GM23338 (cell line): ENCODE measurements at regions not wholly inside any gene's neighbourhood (a gene's known extent, or its start where the extent isn't known, plus 50 kb on each side); places are given as distances from the start of the nearest gene placed in this dataset.

Experiments used
- ATAC-seq: fragments of 200-7000 bp; cut with Tn5 transposase; 3 replicates; pipeline ENCODE4 v1.9.1; 2020
- DNase-seq: peaks from one replicate; pipeline ENCODE4 v3.0.0-alpha.2; 2015; ENCODE audit warnings: low spot score
- H2AFZ ChIP-seq: fragments of 200-600 bp; sonication (generic); 2 replicates; pipeline ENCODE4 v1.8.0; 2016; ENCODE audit warnings: antibody characterized with exemption, mild to moderate bottlenecking, moderate library complexity
- H3F3A ChIP-seq: fragments of 200-600 bp; sonication (generic); replicated peaks from 2 replicates; pipeline ENCODE4 v1.8.0; 2017; ENCODE audit warnings: antibody characterized with exemption, mixed run types, low read depth
- H3K27ac ChIP-seq: fragments of 200-600 bp; sonication (generic); 2 replicates; pipeline ENCODE4 v1.6.1; 2016; ENCODE audit warnings: low read depth
- H3K27me3 ChIP-seq: fragments of 200-600 bp; sonication (generic); 2 replicates; pipeline ENCODE4 v1.8.0; 2016; ENCODE audit warnings: mild to moderate bottlenecking, mixed run types, moderate library complexity; ENCODE audit not compliant: insufficient read depth
- H3K36me3 ChIP-seq: fragments of 200-600 bp; sonication (generic); 2 replicates; pipeline ENCODE4 v1.8.0; 2016; ENCODE audit warnings: mild to moderate bottlenecking; ENCODE audit not compliant: insufficient read depth
- H3K4me1 ChIP-seq: fragments of 200-600 bp; sonication (generic); 2 replicates; pipeline ENCODE4 v1.8.0; 2016; ENCODE audit warnings: mild to moderate bottlenecking, moderate library complexity; ENCODE audit not compliant: insufficient read depth
- H3K4me2 ChIP-seq: fragments of 200-600 bp; sonication (generic); 2 replicates; pipeline ENCODE4 v1.7.1; 2017; ENCODE audit warnings: mixed run types
- H3K4me3 ChIP-seq: fragments of 200-600 bp; sonication (generic); 2 replicates; pipeline ENCODE4 v1.6.1; 2016; ENCODE audit warnings: mixed run types
- H3K79me2 ChIP-seq: fragments of 200-600 bp; sonication (generic); replicated peaks from 2 replicates; pipeline ENCODE4 v1.8.0; 2017; ENCODE audit warnings: mild to moderate bottlenecking; ENCODE audit not compliant: insufficient read depth
- H3K9me2 ChIP-seq: fragments of 200-600 bp; sonication (generic); 2 replicates; pipeline ENCODE4 v1.8.0; 2017; ENCODE audit not compliant: insufficient read depth
- H4K20me1 ChIP-seq: fragments of 200-600 bp; sonication (generic); replicated peaks from 2 replicates; pipeline ENCODE4 v1.8.0; 2017; ENCODE audit warnings: mild to moderate bottlenecking; ENCODE audit not compliant: insufficient read depth
- H3K27ac Mint-ChIP-seq: 2 replicates; pipeline ENCODE4 v1.8.0; 2020; ENCODE audit warnings: inconsistent platforms, mild to moderate bottlenecking, moderate library complexity, mixed read lengths
- H3K27me3 Mint-ChIP-seq: 3 replicates; pipeline ENCODE4 v1.8.0; 2022; ENCODE audit warnings: low read depth, mild to moderate bottlenecking, moderate library complexity, mixed read lengths, inconsistent platforms; ENCODE audit not compliant: insufficient read depth, poor library complexity
- H3K36me3 Mint-ChIP-seq: 3 replicates; pipeline ENCODE4 v1.8.0; 2021; ENCODE audit warnings: low read depth, mild to moderate bottlenecking, inconsistent platforms, moderate library complexity, mixed read lengths
- H3K4me1 Mint-ChIP-seq: 3 replicates; pipeline ENCODE4 v1.8.0; 2020; ENCODE audit warnings: mild to moderate bottlenecking, inconsistent platforms, mixed read lengths
- H3K4me3 Mint-ChIP-seq: 3 replicates; pipeline ENCODE4 v1.8.0; 2021; ENCODE audit warnings: moderate library complexity, mild to moderate bottlenecking, inconsistent platforms, mixed read lengths
- H3K9me3 Mint-ChIP-seq: 3 replicates; pipeline ENCODE4 v1.8.0; 2020; ENCODE audit warnings: moderate library complexity, mild to moderate bottlenecking, inconsistent platforms, mixed read lengths
- EZH2 ChIP-seq: fragments of 200-600 bp; sonication (generic); IDR thresholded peaks from one replicate; pipeline ENCODE4 v1.8.0; 2017; ENCODE audit warnings: antibody characterized with exemption, mild to moderate bottlenecking, low read depth; ENCODE audit not compliant: unreplicated experiment
- EZH2phosphoT487 ChIP-seq: fragments of 200-600 bp; sonication (generic); IDR thresholded peaks from one replicate; pipeline ENCODE4 v1.8.1; 2018; ENCODE audit warnings: antibody characterized with exemption; ENCODE audit not compliant: unreplicated experiment
- JUNB ChIP-seq: IDR thresholded peaks from one replicate; pipeline ENCODE4 v1.6.1; 2016; ENCODE audit warnings: antibody characterized with exemption; ENCODE audit not compliant: unreplicated experiment
- POLR2AphosphoS5 ChIP-seq: IDR thresholded peaks from 2 replicates; pipeline ENCODE4 v1.6.1; 2016; ENCODE audit warnings: antibody characterized with exemption, low read depth
- STAT1 ChIP-seq: IDR thresholded peaks from one replicate; pipeline ENCODE4 v1.6.1; 2016; ENCODE audit warnings: antibody characterized with exemption; ENCODE audit not compliant: unreplicated experiment
- ZNF114 ChIP-seq: fragments of 250-450 bp; sonication (Bioruptor Pico); IDR thresholded peaks from 2 replicates; pipeline ENCODE4 v1.5.0; 2020; ENCODE audit warnings: mild to moderate bottlenecking, moderate library complexity
- ZNF331 ChIP-seq: fragments of 250-450 bp; sonication (Bioruptor Pico); IDR thresholded peaks from 2 replicates; pipeline ENCODE4 v1.5.0; 2020; ENCODE audit warnings: low read depth, mild to moderate bottlenecking, moderate library complexity
- TF ChIP-seq, protein P1 (sequence below): IDR thresholded peaks from 2 replicates; pipeline ENCODE4 v1.6.1; 2016; ENCODE audit warnings: antibody characterized with exemption
- TF ChIP-seq, protein P2 (sequence below): IDR thresholded peaks from one replicate; pipeline ENCODE4 v1.6.1; 2018; ENCODE audit warnings: antibody characterized with exemption; ENCODE audit not compliant: unreplicated experiment
- TF ChIP-seq, protein P3 (sequence below), 2 experiments: fragments of 200-600 bp in 1 of 2; sonication (generic) in 1 of 2; conservative IDR thresholded peaks; 2 replicates each; pipeline versions ENCODE4 v1.5.1 to v1.6.1; 2016 to 2017; ENCODE audit warnings: antibody characterized with exemption in 2 of 2, low read depth in 2 of 2, mild to moderate bottlenecking in 2 of 2, moderate library complexity in 1 of 2

DNA sequence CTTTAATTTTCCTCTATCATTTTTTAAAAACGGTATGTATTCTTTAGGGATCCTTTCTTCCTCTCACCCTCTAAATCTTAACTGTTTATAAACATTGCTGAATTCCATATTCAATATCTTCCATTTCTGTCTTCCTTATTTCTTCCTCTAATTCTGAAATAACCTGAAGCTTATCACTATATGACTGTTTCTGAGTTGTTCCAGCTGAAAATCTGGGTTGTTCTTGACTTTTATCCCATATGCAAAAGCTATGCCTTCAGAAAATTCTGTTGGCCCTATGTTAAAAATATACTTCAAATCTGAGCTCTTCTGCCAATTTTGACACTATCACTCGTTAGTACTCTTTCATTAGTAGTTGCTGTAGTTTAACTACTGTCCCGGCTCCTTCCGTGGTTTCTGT lies 970.3 kb downstream of the BCL11B start:
- H3K27ac Mint-ChIP-seq: no peak overlapping the region
- no peak overlapping the region for H3K27ac ChIP-seq
- H3K4me1 Mint-ChIP-seq: no peaks in the 10 kb centered on the region; the same call in 2 of the 3 replicates
- H3K36me3 ChIP-seq: no peaks in the 10 kb centered on the region
- TF ChIP-seq, protein P1, sequence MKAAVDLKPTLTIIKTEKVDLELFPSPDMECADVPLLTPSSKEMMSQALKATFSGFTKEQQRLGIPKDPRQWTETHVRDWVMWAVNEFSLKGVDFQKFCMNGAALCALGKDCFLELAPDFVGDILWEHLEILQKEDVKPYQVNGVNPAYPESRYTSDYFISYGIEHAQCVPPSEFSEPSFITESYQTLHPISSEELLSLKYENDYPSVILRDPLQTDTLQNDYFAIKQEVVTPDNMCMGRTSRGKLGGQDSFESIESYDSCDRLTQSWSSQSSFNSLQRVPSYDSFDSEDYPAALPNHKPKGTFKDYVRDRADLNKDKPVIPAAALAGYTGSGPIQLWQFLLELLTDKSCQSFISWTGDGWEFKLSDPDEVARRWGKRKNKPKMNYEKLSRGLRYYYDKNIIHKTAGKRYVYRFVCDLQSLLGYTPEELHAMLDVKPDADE: no peak
- no peak for TF ChIP-seq EZH2
- no peak for TF ChIP-seq STAT1
- no peak for TF ChIP-seq EZH2phosphoT487
- TF ChIP-seq, protein P2, sequence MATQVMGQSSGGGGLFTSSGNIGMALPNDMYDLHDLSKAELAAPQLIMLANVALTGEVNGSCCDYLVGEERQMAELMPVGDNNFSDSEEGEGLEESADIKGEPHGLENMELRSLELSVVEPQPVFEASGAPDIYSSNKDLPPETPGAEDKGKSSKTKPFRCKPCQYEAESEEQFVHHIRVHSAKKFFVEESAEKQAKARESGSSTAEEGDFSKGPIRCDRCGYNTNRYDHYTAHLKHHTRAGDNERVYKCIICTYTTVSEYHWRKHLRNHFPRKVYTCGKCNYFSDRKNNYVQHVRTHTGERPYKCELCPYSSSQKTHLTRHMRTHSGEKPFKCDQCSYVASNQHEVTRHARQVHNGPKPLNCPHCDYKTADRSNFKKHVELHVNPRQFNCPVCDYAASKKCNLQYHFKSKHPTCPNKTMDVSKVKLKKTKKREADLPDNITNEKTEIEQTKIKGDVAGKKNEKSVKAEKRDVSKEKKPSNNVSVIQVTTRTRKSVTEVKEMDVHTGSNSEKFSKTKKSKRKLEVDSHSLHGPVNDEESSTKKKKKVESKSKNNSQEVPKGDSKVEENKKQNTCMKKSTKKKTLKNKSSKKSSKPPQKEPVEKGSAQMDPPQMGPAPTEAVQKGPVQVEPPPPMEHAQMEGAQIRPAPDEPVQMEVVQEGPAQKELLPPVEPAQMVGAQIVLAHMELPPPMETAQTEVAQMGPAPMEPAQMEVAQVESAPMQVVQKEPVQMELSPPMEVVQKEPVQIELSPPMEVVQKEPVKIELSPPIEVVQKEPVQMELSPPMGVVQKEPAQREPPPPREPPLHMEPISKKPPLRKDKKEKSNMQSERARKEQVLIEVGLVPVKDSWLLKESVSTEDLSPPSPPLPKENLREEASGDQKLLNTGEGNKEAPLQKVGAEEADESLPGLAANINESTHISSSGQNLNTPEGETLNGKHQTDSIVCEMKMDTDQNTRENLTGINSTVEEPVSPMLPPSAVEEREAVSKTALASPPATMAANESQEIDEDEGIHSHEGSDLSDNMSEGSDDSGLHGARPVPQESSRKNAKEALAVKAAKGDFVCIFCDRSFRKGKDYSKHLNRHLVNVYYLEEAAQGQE: no peak
- no peak for TF ChIP-seq ZNF331 (CRISPR knock-in tag)
- no peak for TF ChIP-seq POLR2AphosphoS5
- no peak for TF ChIP-seq JUNB
- no peak for DNase-seq
- H2AFZ ChIP-seq: no peak overlapping the region
- no peaks in the 10 kb centered on the region for H3K4me1 ChIP-seq
- no peaks in the 10 kb centered on the region for H3K79me2 ChIP-seq
- H3F3A ChIP-seq: no peaks in the 10 kb centered on the region
- H3K36me3 Mint-ChIP-seq: no peaks in the 10 kb centered on the region; the same call in 2 of the 3 replicates
- H3K4me2 ChIP-seq: no peak overlapping the region
- 0 out of 3 replicates have a peak, but pooled peaks cover 4% of the 10 kb centered on the region for H3K9me3 Mint-ChIP-seq
- no peak overlapping the region for H3K4me3 ChIP-seq
- H3K9me2 ChIP-seq: 0 out of 2 replicates have a peak, but pooled peaks cover 1% of the 10 kb centered on the region
- ATAC-seq: no peak
- H3K4me3 Mint-ChIP-seq: no peak overlapping the region
- no peaks in the 10 kb centered on the region for H3K27me3 ChIP-seq
- H3K27me3 Mint-ChIP-seq: no peaks in the 10 kb centered on the region
- no peaks in the 10 kb centered on the region for H4K20me1 ChIP-seq

DNA sequence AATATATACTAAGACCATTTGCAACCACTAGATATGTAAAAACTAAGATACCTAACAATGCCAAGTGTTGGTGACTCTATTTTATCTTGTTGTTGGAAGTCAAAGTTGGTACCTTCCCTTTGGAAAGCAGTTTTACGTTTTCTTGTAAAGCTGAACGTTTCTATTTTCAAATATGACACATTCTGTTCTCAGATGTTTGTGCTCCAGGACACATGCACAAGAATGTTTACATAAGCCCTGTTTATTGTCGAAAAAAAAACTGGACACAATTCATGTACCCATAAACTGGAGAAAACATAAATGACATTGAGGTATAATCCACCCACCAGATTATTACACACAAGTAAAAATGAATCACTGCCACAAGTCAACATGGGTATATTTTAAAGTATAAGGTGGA lies 967.4 kb downstream of the BCL11B start:
- H3F3A ChIP-seq: no peaks in the 10 kb centered on the region
- ATAC-seq (no peak), DNase-seq (no peak)
- H3K4me3 Mint-ChIP-seq: no peak overlapping the region
- no peaks in the 10 kb centered on the region for H3K36me3 ChIP-seq
- H3K4me3 ChIP-seq: no peak overlapping the region
- H3K27ac ChIP-seq: no peak overlapping the region
- no peak overlapping the region for H3K4me2 ChIP-seq
- H2AFZ ChIP-seq: no peak overlapping the region
- no peaks in the 10 kb centered on the region for H3K4me1 Mint-ChIP-seq
- 0 out of 3 replicates have a peak, but pooled peaks cover 4% of the 10 kb centered on the region for H3K9me3 Mint-ChIP-seq
- H3K9me2 ChIP-seq: 0 out of 2 replicates have a peak, but pooled peaks cover 3% of the 10 kb centered on the region
- H3K36me3 Mint-ChIP-seq: no peaks in the 10 kb centered on the region; the same call in 2 of the 3 replicates
- H3K27me3 Mint-ChIP-seq: peaks cover 5% of the 10 kb centered on the region
- H3K27ac Mint-ChIP-seq: no peak overlapping the region
- H3K79me2 ChIP-seq: no peaks in the 10 kb centered on the region
- H4K20me1 ChIP-seq: no peaks in the 10 kb centered on the region
- H3K27me3 ChIP-seq: no peaks in the 10 kb centered on the region
- no peaks in the 10 kb centered on the region for H3K4me1 ChIP-seq
- no peak for TF ChIP-seq EZH2
- TF ChIP-seq, protein P3, sequence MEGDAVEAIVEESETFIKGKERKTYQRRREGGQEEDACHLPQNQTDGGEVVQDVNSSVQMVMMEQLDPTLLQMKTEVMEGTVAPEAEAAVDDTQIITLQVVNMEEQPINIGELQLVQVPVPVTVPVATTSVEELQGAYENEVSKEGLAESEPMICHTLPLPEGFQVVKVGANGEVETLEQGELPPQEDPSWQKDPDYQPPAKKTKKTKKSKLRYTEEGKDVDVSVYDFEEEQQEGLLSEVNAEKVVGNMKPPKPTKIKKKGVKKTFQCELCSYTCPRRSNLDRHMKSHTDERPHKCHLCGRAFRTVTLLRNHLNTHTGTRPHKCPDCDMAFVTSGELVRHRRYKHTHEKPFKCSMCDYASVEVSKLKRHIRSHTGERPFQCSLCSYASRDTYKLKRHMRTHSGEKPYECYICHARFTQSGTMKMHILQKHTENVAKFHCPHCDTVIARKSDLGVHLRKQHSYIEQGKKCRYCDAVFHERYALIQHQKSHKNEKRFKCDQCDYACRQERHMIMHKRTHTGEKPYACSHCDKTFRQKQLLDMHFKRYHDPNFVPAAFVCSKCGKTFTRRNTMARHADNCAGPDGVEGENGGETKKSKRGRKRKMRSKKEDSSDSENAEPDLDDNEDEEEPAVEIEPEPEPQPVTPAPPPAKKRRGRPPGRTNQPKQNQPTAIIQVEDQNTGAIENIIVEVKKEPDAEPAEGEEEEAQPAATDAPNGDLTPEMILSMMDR (conservative IDR thresholded peaks at IDR 0.05; ENCODE audit: low read depth in 2 of 2): no peak
- TF ChIP-seq POLR2AphosphoS5: no peak
- no peak for TF ChIP-seq ZNF114 (CRISPR knock-in tag)
- TF ChIP-seq, protein P2: no peak
